Thyroid gland (tissue), 4 donors: ENCODE measurements at regions not wholly inside any gene's neighbourhood (a gene's known extent, or its start where the extent isn't known, plus 50 kb on each side); places are given as distances from the start of the nearest gene placed in this dataset.
A peak's percentile ranks its signal among the peaks of the same experiment; 100 is the strongest.

Source experiments
- DNase-seq, 2 donors: peaks; one replicate each; pipeline ENCODE4 v3.0.0-alpha.2; 2019
- H3K27ac ChIP-seq, 3 donors: fragments of 200-600 bp; sonication (generic); 1 replicate in 2 of 3; 2 replicates in 1 of 3; pipeline ENCODE4 v1.5.1; 2016 to 2019; ENCODE audit warnings: mild to moderate bottlenecking in 1 of 3, moderate library complexity in 1 of 3
- H3K27me3 ChIP-seq: fragments of 200-600 bp; sonication (generic); one replicate; pipeline ENCODE4 v1.5.1; 2019
- H3K36me3 ChIP-seq, 2 donors: fragments of 200-600 bp; sonication (generic); one replicate each; pipeline ENCODE4 v1.5.1; 2016 to 2019
- H3K4me1 ChIP-seq, 2 donors: fragments of 200-600 bp; sonication (generic); one replicate each; pipeline ENCODE4 v1.5.1; 2017 to 2019
- H3K4me3 ChIP-seq, 3 donors: fragments of 200-600 bp; sonication (generic); replicated peaks in 1 of 3; 1 replicate in 2 of 3; 2 replicates in 1 of 3; pipeline ENCODE4 v1.5.1; 2016; ENCODE audit warnings: mild to moderate bottlenecking in 1 of 3
- H3K9me3 ChIP-seq: fragments of 200-600 bp; sonication (generic); one replicate; pipeline ENCODE4 v1.5.1; 2017
- CTCF ChIP-seq, 6 experiments: fragments of 200-600 bp in 3 of 6; fragments of 450-650 bp in 3 of 6; sonication (generic) in 3 of 6; IDR thresholded peaks; one replicate each; pipeline ENCODE4 v1.5.1; 2016 to 2019; ENCODE audit warnings: antibody characterized with exemption in 6 of 6, mild to moderate bottlenecking in 2 of 6, inconsistent platforms in 1 of 6, moderate library complexity in 1 of 6
- POLR2A ChIP-seq, 2 donors: fragments of 450-650 bp; IDR thresholded peaks; one replicate each; pipeline ENCODE4 v1.6.1; 2017; ENCODE audit warnings: antibody characterized with exemption in 2 of 2, mild to moderate bottlenecking in 2 of 2, moderate library complexity in 1 of 2
- WGBS, 2 donors: methylation state at CpG; one replicate each; pipeline ENCODE4 v1.1.5; 2017; 5-methylcytosine and 5-hydroxymethylcytosine counted together
- intact Hi-C: fragments of 100-400 bp; cut with DNase I; formaldehyde crosslinking; loops from one replicate; pipeline ENCODE4 v1.15.1; 2023

- Histone ChIP-seq H3K27ac (no peak overlapping the region), H3K9me3 (no peaks in the 10 kb centered on the region), H3K4me3 (no peak overlapping the region), H3K36me3 (no peaks in the 10 kb centered on the region), H3K4me1 (peaks cover 0 to 7% of the 10 kb centered on the region in 2 donors), H3K27me3 (no peaks in the 10 kb centered on the region)
- no peak for DNase-seq
- intact Hi-C loops, result no loop called here
- TF ChIP-seq POLR2A (IDR thresholded peaks at IDR 0.05) (no peak), CTCF (IDR thresholded peaks at IDR 0.05) (no peak)
- 64 to 78% methylated on average over 7 of the region's 7 CpGs for WGBS, 2 donors
Measured at GRCh38 chr2:203808046-203808750, 59.4 kb upstream of the CTLA4 start.

GRCh38 chr2:203809084-203809521, 58.5 kb upstream of the CTLA4 start:
- Histone ChIP-seq H3K36me3 (no peaks in the 10 kb centered on the region), H3K9me3 (no peaks in the 10 kb centered on the region), H3K4me1 (peaks cover 0 to 7% of the 10 kb centered on the region in 2 donors), H3K27me3 (no peaks in the 10 kb centered on the region), H3K4me3 (no peak overlapping the region), H3K27ac (no peak overlapping the region)
- DNase-seq, result no peak
- no peak for TF ChIP-seq POLR2A (IDR thresholded peaks at IDR 0.05)
- no peak for TF ChIP-seq CTCF (IDR thresholded peaks at IDR 0.05)
- intact Hi-C loops, result no loop called here
- WGBS, 2 donors, result 87 to 89% methylated on average over 2 of the region's 2 CpGs

GRCh38 chr2:203809991-203810510, 57.5 kb upstream of the CTLA4 start:
- intact Hi-C loops, result loop anchor here (10.0 kb wide), 2 partner anchors 325 to 585 kb away; no protein-coding TSS in a partner anchor

GRCh38 chr2:203811491-203812221, 55.9 kb upstream of the CTLA4 start:
- Histone ChIP-seq H3K4me3 (no peak overlapping the region), H3K4me1 (peaks cover 0 to 12% of the 10 kb centered on the region in 2 donors), H3K27me3 (no peaks in the 10 kb centered on the region), H3K9me3 (no peaks in the 10 kb centered on the region), H3K36me3 (no peaks in the 10 kb centered on the region), H3K27ac (no peak overlapping the region)
- WGBS, 2 donors, result 65 to 76% methylated on average over 9 of the region's 9 CpGs
- TF ChIP-seq POLR2A (IDR thresholded peaks at IDR 0.05) (no peak), CTCF (IDR thresholded peaks at IDR 0.05) (no peak)
- DNase-seq, result peak; percentile 17 to 48
- intact Hi-C loops, result loop anchor here (10.0 kb wide), 2 partner anchors 327 to 587 kb away; no protein-coding TSS in a partner anchor

More at GRCh38 chr2:203809991-203810510, 57.5 kb upstream of the CTLA4 start:
- TF ChIP-seq CTCF (IDR thresholded peaks at IDR 0.05), result no peak
- no peak for TF ChIP-seq POLR2A (IDR thresholded peaks at IDR 0.05)
- 91 to 92% methylated on average over 3 of the region's 3 CpGs for WGBS, 2 donors
- no peak for DNase-seq
- H3K27me3 ChIP-seq, result no peaks in the 10 kb centered on the region
- H3K9me3 ChIP-seq, result no peaks in the 10 kb centered on the region
- no peak overlapping the region for H3K4me3 ChIP-seq
- no peaks in the 10 kb centered on the region for H3K36me3 ChIP-seq
- H3K27ac ChIP-seq, result no peak overlapping the region
- peaks cover 0 to 11% of the 10 kb centered on the region in 2 donors for H3K4me1 ChIP-seq
